ENCODE measurements at regions not wholly inside any gene's neighbourhood (a gene's known extent, or its start where the extent isn't known, plus 50 kb on each side); places are given as distances from the start of the nearest gene placed in this dataset.

- Histone ChIP-seq H3K4me3 (replicated peaks; ENCODE audit: insufficient read depth, low read length) (no peak overlapping the region), H3K27me3 (ENCODE audit: insufficient read depth, poor library complexity, severe bottlenecking) (no peaks in the 10 kb centered on the region), H3K27ac (replicated peaks) (no peak overlapping the region)
- no peak for TF ChIP-seq POLR2AphosphoS5 (IDR thresholded peaks at IDR 0.05; ENCODE audit: low read depth)
- TF ChIP-seq SPI1 (IDR thresholded peaks at IDR 0.05; ENCODE audit: borderline replicate concordance, low read depth): no peak
- TF ChIP-seq, protein P1, sequence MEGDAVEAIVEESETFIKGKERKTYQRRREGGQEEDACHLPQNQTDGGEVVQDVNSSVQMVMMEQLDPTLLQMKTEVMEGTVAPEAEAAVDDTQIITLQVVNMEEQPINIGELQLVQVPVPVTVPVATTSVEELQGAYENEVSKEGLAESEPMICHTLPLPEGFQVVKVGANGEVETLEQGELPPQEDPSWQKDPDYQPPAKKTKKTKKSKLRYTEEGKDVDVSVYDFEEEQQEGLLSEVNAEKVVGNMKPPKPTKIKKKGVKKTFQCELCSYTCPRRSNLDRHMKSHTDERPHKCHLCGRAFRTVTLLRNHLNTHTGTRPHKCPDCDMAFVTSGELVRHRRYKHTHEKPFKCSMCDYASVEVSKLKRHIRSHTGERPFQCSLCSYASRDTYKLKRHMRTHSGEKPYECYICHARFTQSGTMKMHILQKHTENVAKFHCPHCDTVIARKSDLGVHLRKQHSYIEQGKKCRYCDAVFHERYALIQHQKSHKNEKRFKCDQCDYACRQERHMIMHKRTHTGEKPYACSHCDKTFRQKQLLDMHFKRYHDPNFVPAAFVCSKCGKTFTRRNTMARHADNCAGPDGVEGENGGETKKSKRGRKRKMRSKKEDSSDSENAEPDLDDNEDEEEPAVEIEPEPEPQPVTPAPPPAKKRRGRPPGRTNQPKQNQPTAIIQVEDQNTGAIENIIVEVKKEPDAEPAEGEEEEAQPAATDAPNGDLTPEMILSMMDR (IDR thresholded peaks at IDR 0.05; ENCODE audit: insufficient read depth, low read length): no peak
- TF ChIP-seq GABPA (IDR thresholded peaks at IDR 0.05; ENCODE audit: low read depth): no peak
- no peak for DNase-seq (ENCODE audit: low read depth in 1 of 2, low spot score in 1 of 2)
Measured at GRCh38 chr2:138403431-138403927, 98.1 kb upstream of the SPOPL start.

DNA sequence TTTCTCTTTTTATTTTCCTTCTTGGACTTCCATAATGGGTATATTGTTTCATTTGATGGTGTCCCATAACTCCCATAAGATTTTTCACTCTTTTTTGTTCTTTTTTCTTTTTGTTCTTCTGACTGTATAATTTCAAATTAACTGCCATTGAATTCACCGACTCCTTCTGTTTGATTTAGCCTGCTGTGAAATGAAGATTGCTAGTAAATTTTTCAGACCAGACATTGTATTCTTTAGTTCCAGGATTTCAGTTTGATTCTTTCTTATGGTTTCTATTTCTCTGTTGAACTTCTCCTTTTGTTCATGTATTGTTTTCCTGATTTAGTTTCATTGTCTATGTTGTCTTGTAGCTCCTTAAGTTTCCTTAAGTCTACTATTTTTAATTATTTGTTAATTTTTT, 87.6 kb upstream of the SPOPL start:
- Histone ChIP-seq H3K27me3 (ENCODE audit: insufficient read depth, poor library complexity, severe bottlenecking) (no peaks in the 10 kb centered on the region), H3K27ac (replicated peaks) (no peak overlapping the region), H3K4me3 (replicated peaks; ENCODE audit: insufficient read depth, low read length) (no peak overlapping the region)
- TF ChIP-seq GABPA (IDR thresholded peaks at IDR 0.05; ENCODE audit: low read depth) (no peak), POLR2AphosphoS5 (IDR thresholded peaks at IDR 0.05; ENCODE audit: low read depth) (no peak), SPI1 (IDR thresholded peaks at IDR 0.05; ENCODE audit: borderline replicate concordance, low read depth) (no peak)
- TF ChIP-seq, protein P2, sequence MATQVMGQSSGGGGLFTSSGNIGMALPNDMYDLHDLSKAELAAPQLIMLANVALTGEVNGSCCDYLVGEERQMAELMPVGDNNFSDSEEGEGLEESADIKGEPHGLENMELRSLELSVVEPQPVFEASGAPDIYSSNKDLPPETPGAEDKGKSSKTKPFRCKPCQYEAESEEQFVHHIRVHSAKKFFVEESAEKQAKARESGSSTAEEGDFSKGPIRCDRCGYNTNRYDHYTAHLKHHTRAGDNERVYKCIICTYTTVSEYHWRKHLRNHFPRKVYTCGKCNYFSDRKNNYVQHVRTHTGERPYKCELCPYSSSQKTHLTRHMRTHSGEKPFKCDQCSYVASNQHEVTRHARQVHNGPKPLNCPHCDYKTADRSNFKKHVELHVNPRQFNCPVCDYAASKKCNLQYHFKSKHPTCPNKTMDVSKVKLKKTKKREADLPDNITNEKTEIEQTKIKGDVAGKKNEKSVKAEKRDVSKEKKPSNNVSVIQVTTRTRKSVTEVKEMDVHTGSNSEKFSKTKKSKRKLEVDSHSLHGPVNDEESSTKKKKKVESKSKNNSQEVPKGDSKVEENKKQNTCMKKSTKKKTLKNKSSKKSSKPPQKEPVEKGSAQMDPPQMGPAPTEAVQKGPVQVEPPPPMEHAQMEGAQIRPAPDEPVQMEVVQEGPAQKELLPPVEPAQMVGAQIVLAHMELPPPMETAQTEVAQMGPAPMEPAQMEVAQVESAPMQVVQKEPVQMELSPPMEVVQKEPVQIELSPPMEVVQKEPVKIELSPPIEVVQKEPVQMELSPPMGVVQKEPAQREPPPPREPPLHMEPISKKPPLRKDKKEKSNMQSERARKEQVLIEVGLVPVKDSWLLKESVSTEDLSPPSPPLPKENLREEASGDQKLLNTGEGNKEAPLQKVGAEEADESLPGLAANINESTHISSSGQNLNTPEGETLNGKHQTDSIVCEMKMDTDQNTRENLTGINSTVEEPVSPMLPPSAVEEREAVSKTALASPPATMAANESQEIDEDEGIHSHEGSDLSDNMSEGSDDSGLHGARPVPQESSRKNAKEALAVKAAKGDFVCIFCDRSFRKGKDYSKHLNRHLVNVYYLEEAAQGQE (IDR thresholded peaks at IDR 0.05; ENCODE audit: insufficient replicate concordance, low read depth): no peak
- TF ChIP-seq, protein P1 (IDR thresholded peaks at IDR 0.05; ENCODE audit: insufficient read depth, low read length): no peak
- no peak for DNase-seq (ENCODE audit: low read depth in 1 of 2, low spot score in 1 of 2)

DNA sequence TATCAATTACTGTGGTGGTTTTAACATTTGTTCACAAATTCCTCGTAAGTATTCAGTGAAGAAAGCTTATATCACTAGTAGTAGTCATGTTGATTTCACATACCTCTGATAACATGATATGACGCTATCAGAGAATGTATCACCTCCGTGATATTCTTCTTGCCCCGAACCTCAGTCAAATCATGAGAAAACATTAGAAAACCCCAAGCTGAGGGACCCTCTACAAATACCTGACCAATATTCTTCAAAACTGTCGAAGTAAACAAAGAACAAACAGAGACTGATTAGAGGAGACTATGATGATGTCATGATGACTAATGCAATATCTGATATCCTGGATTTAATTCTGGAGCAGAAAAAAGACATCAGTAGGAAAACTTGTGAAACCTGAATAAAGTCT, 85.6 kb upstream of the SPOPL start:
- TF ChIP-seq, protein P2 (IDR thresholded peaks at IDR 0.05; ENCODE audit: insufficient replicate concordance, low read depth): no peak
- no peak overlapping the region for H3K27ac ChIP-seq (replicated peaks)
- no peak overlapping the region for H3K4me3 ChIP-seq (replicated peaks; ENCODE audit: insufficient read depth, low read length)
- DNase-seq (ENCODE audit: low read depth in 1 of 2, low spot score in 1 of 2): no peak
- H3K27me3 ChIP-seq (ENCODE audit: insufficient read depth, poor library complexity, severe bottlenecking): no peaks in the 10 kb centered on the region

GRCh38 chr2:138418453-138418852, 83.1 kb upstream of the SPOPL start:
- no peak overlapping the region for H3K27ac ChIP-seq (replicated peaks)
- TF ChIP-seq, protein P1 (IDR thresholded peaks at IDR 0.05; ENCODE audit: insufficient read depth, low read length): no peak
- TF ChIP-seq, protein P2 (IDR thresholded peaks at IDR 0.05; ENCODE audit: insufficient replicate concordance, low read depth): no peak
- no peak for TF ChIP-seq GABPA (IDR thresholded peaks at IDR 0.05; ENCODE audit: low read depth)
- H3K4me3 ChIP-seq (replicated peaks; ENCODE audit: insufficient read depth, low read length): no peak overlapping the region
- DNase-seq (ENCODE audit: low read depth in 1 of 2, low spot score in 1 of 2): no peak
- H3K27me3 ChIP-seq (ENCODE audit: insufficient read depth, poor library complexity, severe bottlenecking): no peaks in the 10 kb centered on the region

Data from HL-60 (cell line).